HEK293T (cell line): ENCODE measurements at regions not wholly inside any gene's neighbourhood (a gene's known extent, or its start where the extent isn't known, plus 50 kb on each side); places are given as distances from the start of the nearest gene placed in this dataset.

ENCODE experiments used
- ARNT ChIP-seq: fragments of 450-650 bp; IDR thresholded peaks from 2 replicates; pipeline ENCODE4 v1.6.1; 2017; ENCODE audit warnings: mild to moderate bottlenecking
- L3MBTL2 ChIP-seq: fragments of 450-650 bp; conservative IDR thresholded peaks from 2 replicates; pipeline ENCODE4 v1.6.1; 2016; ENCODE audit warnings: mild to moderate bottlenecking
- NFRKB ChIP-seq: fragments of 450-650 bp; IDR thresholded peaks from 2 replicates; pipeline ENCODE4 v1.6.1; 2016; ENCODE audit warnings: mild to moderate bottlenecking, moderate library complexity
- SP1 ChIP-seq: fragments of 450-650 bp; IDR thresholded peaks from 2 replicates; pipeline ENCODE4 v1.6.1; 2017
- TARDBP ChIP-seq: fragments of 450-650 bp; IDR thresholded peaks from 2 replicates; pipeline ENCODE4 v1.6.1; 2016

DNA sequence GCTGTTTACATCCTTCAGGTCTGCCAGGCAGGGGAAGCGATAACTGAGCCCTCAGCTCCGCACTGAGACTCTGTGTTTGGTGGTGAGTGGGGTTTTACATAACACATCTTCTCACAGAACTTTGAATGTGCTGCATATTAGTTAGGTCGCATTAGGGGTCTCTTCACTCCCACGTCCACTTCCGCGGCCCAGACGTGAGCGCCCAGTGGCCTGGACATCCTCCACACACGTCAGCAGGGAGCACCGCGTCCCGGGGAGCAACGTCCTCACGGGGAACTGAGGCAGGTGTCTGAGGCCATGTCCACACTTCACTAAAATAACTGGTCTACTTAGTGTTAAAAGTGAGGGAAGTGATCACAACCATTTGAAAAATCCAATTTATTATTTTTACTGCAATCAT, 100.4 kb upstream of the SATB2 start:
- no peak for TF ChIP-seq L3MBTL2
- TF ChIP-seq TARDBP: no peak
- no peak for TF ChIP-seq SP1
- no peak for TF ChIP-seq ARNT
- TF ChIP-seq NFRKB: no peak
